NCI-H146 treated with DMSO at 0.1 percent for 48 hours (cell line): ENCODE measurements at regions not wholly inside any gene's neighbourhood (a gene's known extent, or its start where the extent isn't known, plus 50 kb on each side); places are given as distances from the start of the nearest gene placed in this dataset.

Experiments used
- DNase-seq: peaks from one replicate; lab custom pipeline; 2025; ENCODE audit not compliant: unreplicated experiment; lab: John Stamatoyannopoulos, UW

DNA sequence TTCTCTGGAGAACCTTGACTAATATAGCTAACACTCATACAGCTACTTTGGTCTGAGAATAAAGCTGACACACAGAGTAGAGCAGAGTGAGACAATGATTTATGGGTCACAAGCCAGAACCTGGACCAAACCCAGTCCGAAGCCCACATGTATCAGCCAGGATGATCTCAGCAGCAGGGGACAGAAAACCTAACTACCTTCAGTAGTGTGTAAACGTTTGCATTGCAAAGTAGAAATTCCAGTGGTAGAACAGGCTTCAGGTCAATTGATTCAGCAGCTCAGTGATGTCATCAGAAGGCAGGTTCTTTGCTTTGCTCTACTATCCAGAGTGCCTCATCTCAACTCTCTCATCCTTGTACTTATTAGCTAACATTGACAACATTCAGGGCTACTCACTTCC is 62.5 kb upstream of the PALS2 start:
- no peak for DNase-seq

DNA sequence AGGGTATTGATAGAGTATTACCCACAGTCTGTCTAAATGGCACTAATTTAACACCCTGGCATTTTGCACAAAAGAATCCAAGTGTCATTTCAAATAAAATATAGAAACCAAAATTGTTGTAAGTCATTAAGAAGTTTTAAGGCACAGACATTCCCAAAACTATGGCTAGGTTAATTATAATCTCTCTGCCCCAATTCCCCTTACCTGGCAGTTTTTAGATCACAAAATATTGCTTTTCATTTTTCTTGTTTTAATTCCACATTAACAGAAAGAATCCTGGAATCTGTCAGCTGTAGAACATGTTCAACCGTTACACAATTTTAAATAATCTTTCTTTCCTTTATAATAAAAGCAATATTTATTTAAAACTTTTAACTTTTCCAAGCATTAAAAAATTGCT is 56.1 kb upstream of the PALS2 start:
- DNase-seq, result no peak

- no peak for DNase-seq
Observed at GRCh38 chr7:24521917-24522623, 51.2 kb upstream of the PALS2 start.
